Cardiac septum (tissue), 1 donor: ENCODE measurements at regions not wholly inside any gene's neighbourhood (a gene's known extent, or its start where the extent isn't known, plus 50 kb on each side); places are given as distances from the start of the nearest gene placed in this dataset.
"Not testable (repeated sequence)": the region's sequence is repeated elsewhere in the genome, so short reads cannot be mapped to it uniquely, and the experiment has no call there.

Source experiments
- DNase-seq: peaks from one replicate; pipeline ENCODE4 v3.0.0-alpha.2; 2020; ENCODE audit warnings: low spot score
- intact Hi-C: fragments of 100-400 bp; cut with DNase I; formaldehyde crosslinking; loops from one replicate; pipeline ENCODE4 v1.14.0; 2022
- donor health status: DM: no; HTN: no; CAD: no.

GRCh38 chr9:28464481-28465216, 891.4 kb upstream of the C9orf72 start:
- intact Hi-C loops = no loop called here
- DNase-seq = no peak

GRCh38 chr9:28471261-28471660, 898.0 kb upstream of the C9orf72 start:
- intact Hi-C loops = no loop called here
- no peak for DNase-seq

- no peak for DNase-seq
- intact Hi-C loops = no loop called here
Observed at GRCh38 chr9:28487561-28487960, 914.3 kb upstream of the C9orf72 start.

GRCh38 chr9:28491121-28491520, 917.8 kb upstream of the C9orf72 start:
- no peak for DNase-seq
- intact Hi-C loops = no loop called here

GRCh38 chr9:28498168-28498567, 924.9 kb upstream of the C9orf72 start:
- intact Hi-C loops, DNase-seq: not testable (repeated sequence)

- DNase-seq = no peak
- intact Hi-C loops = no loop called here
Observed at GRCh38 chr9:28502189-28502588, 928.9 kb upstream of the C9orf72 start.

GRCh38 chr9:28502741-28503140, 929.5 kb upstream of the C9orf72 start:
- intact Hi-C loops = no loop called here
- no peak for DNase-seq

GRCh38 chr9:28503573-28503972, 930.3 kb upstream of the C9orf72 start:
- no peak for DNase-seq
- intact Hi-C loops = no loop called here

- DNase-seq = no peak
- intact Hi-C loops = no loop called here
Observed at GRCh38 chr9:28518439-28518838, 945.2 kb upstream of the C9orf72 start.

GRCh38 chr9:28524309-28524708, 951.0 kb upstream of the C9orf72 start:
- intact Hi-C loops, DNase-seq: not testable (repeated sequence)

GRCh38 chr9:28528049-28528448, 954.8 kb upstream of the C9orf72 start:
- intact Hi-C loops = no loop called here
- DNase-seq = no peak

GRCh38 chr9:28538132-28538531, 964.9 kb upstream of the C9orf72 start:
- DNase-seq = no peak
- intact Hi-C loops = no loop called here

- no peak for DNase-seq
- intact Hi-C loops = no loop called here
Observed at GRCh38 chr9:28539434-28540070, 966.3 kb upstream of the C9orf72 start.

- no peak for DNase-seq
- intact Hi-C loops = no loop called here
Observed at GRCh38 chr9:28542928-28543327, 969.6 kb upstream of the C9orf72 start.

GRCh38 chr9:28547527-28547926, 974.2 kb upstream of the C9orf72 start:
- no peak for DNase-seq
- intact Hi-C loops = no loop called here

- intact Hi-C loops = no loop called here
- DNase-seq = no peak
Observed at GRCh38 chr9:28563291-28563934, 990.1 kb upstream of the C9orf72 start.

GRCh38 chr9:28583832-28584231, 1010.6 kb upstream of the C9orf72 start:
- no peak for DNase-seq

GRCh38 chr9:28584542-28584941, 1011.3 kb upstream of the C9orf72 start:
- intact Hi-C loops = no loop called here
- DNase-seq = no peak

More at GRCh38 chr9:28583832-28584231, 1010.6 kb upstream of the C9orf72 start:
- intact Hi-C loops = no loop called here

GRCh38 chr9:28587052-28587451, 1013.8 kb upstream of the C9orf72 start:
- DNase-seq = no peak
- intact Hi-C loops = no loop called here

- no peak for DNase-seq
- intact Hi-C loops = no loop called here
Observed at GRCh38 chr9:28598408-28598807, 1025.1 kb upstream of the C9orf72 start.

GRCh38 chr9:28600226-28600625, 1026.9 kb upstream of the C9orf72 start:
- intact Hi-C loops = no loop called here
- DNase-seq = no peak
